ENCODE measurements at regions not wholly inside any gene's neighbourhood (a gene's known extent, or its start where the extent isn't known, plus 50 kb on each side); places are given as distances from the start of the nearest gene placed in this dataset.
"Not testable (repeated sequence)": the region's sequence is repeated elsewhere in the genome, so short reads cannot be mapped to it uniquely, and the experiment has no call there.

GRCh38 chr4:181757910-181758660 is 485.1 kb upstream of the TENM3 start:
- DNase-seq: peak in 5 of 51 donors; percentile 2 to 11 (median 3)

GRCh38 chr4:181760560-181760959 is 482.6 kb upstream of the TENM3 start:
- no peak for DNase-seq

GRCh38 chr4:181761156-181761555 is 482.0 kb upstream of the TENM3 start:
- DNase-seq: no peak

GRCh38 chr4:181766061-181766548 is 477.1 kb upstream of the TENM3 start:
- no peak for DNase-seq

- no peak for DNase-seq
These were observed 472.2 kb upstream of the TENM3 start for GRCh38 chr4:181770971-181771370.

GRCh38 chr4:181775298-181775697 is 467.9 kb upstream of the TENM3 start:
- DNase-seq: no peak

- no peak for DNase-seq
These were observed 466.7 kb upstream of the TENM3 start for GRCh38 chr4:181776264-181777054.

GRCh38 chr4:181777518-181777917 is 465.7 kb upstream of the TENM3 start:
- no peak for DNase-seq

- no peak for DNase-seq
These were observed 458.3 kb upstream of the TENM3 start for GRCh38 chr4:181784881-181785280.

GRCh38 chr4:181792641-181793040 is 450.6 kb upstream of the TENM3 start:
- no peak for DNase-seq

GRCh38 chr4:181793096-181793495 is 450.1 kb upstream of the TENM3 start:
- no peak for DNase-seq

GRCh38 chr4:181796502-181796901 is 446.7 kb upstream of the TENM3 start:
- no peak for DNase-seq

GRCh38 chr4:181798536-181798935 is 444.7 kb upstream of the TENM3 start:
- no peak for DNase-seq

GRCh38 chr4:181799561-181800069 is 443.6 kb upstream of the TENM3 start:
- no peak for DNase-seq

GRCh38 chr4:181802207-181802606 is 441.0 kb upstream of the TENM3 start:
- DNase-seq: no peak

GRCh38 chr4:181807771-181808170 is 435.4 kb upstream of the TENM3 start:
- DNase-seq: no peak

GRCh38 chr4:181810711-181811110 is 432.5 kb upstream of the TENM3 start:
- DNase-seq: peak in 1 of 51 donors; percentile 4

- DNase-seq: not testable (repeated sequence)
These were observed 431.7 kb upstream of the TENM3 start for GRCh38 chr4:181811550-181811949.

- DNase-seq: no peak
These were observed 423.3 kb upstream of the TENM3 start for GRCh38 chr4:181819946-181820345.

- no peak for DNase-seq
These were observed 422.6 kb upstream of the TENM3 start for GRCh38 chr4:181820553-181820952.

GRCh38 chr4:181821039-181822004 is 421.9 kb upstream of the TENM3 start:
- no peak for DNase-seq

Data from hypothalamus (tissue), 51 donors.